PC-9 (cell line): ENCODE measurements at regions not wholly inside any gene's neighbourhood (a gene's known extent, or its start where the extent isn't known, plus 50 kb on each side); places are given as distances from the start of the nearest gene placed in this dataset.

Source experiments
- BruUV-seq: library from RNA; stranded (reverse); fragments of 400-500 nt; replicated peaks from 2 replicates; lab custom pipeline; 2021; lab: Mats Ljungman, UMichigan
- CTCF ChIA-PET: fragments of 300-600 bp; sonication (Branson Sonifier 250); formaldehyde crosslinking; loops from one replicate; lab custom pipeline; 2022; ENCODE audit warnings: antibody characterized with exemption; lab: Charles Lee
- POLR2A ChIA-PET: fragments of 300-600 bp; sonication (Branson Sonifier 250); formaldehyde crosslinking; loops from one replicate; lab custom pipeline; 2022; ENCODE audit warnings: antibody characterized with exemption; ENCODE audit not compliant: unreplicated experiment; lab: Charles Lee
- DNase-seq, 2 experiments: peaks; one replicate each; pipeline versions ENCODE4 v3.0.0 to v3.0.0-alpha.2; 2015 to 2022; ENCODE audit warnings: mixed read lengths in 1 of 2
- H2AFZ ChIP-seq: fragments of 200-600 bp; sonication (generic); 2 replicates; pipeline ENCODE4 v1.8.1; 2017; ENCODE audit warnings: antibody characterized with exemption
- H3F3A ChIP-seq: fragments of 200-600 bp; sonication (generic); 2 replicates; pipeline ENCODE4 v1.8.1; 2017; ENCODE audit warnings: antibody characterized with exemption, mild to moderate bottlenecking, low read depth; ENCODE audit not compliant: insufficient read depth
- H3K27ac ChIP-seq: fragments of 200-600 bp; sonication (generic); 2 replicates; pipeline ENCODE4 v1.6.1; 2016; ENCODE audit warnings: mixed run types
- H3K27me3 ChIP-seq: fragments of 200-600 bp; sonication (generic); 2 replicates; pipeline ENCODE4 v1.6.1; 2016; ENCODE audit warnings: low read depth, mixed run types; ENCODE audit not compliant: insufficient read depth
- H3K36me3 ChIP-seq: fragments of 200-600 bp; sonication (generic); 2 replicates; pipeline ENCODE4 v1.6.1; 2016; ENCODE audit warnings: low read depth, mixed run types
- H3K4me1 ChIP-seq: fragments of 200-600 bp; sonication (generic); replicated peaks from 2 replicates; pipeline ENCODE4 v1.6.1; 2016; ENCODE audit warnings: mixed run types; ENCODE audit not compliant: insufficient read depth
- H3K4me2 ChIP-seq: fragments of 200-600 bp; sonication (generic); 2 replicates; pipeline ENCODE4 v1.6.1; 2017; ENCODE audit warnings: mixed run types
- H3K4me3 ChIP-seq: fragments of 200-600 bp; sonication (generic); 2 replicates; pipeline ENCODE4 v1.6.1; 2016; ENCODE audit warnings: mixed run types
- H3K79me2 ChIP-seq: fragments of 200-600 bp; sonication (generic); 2 replicates; pipeline ENCODE4 v1.6.1; 2017; ENCODE audit warnings: low read depth, mixed run types
- H3K9me2 ChIP-seq: fragments of 200-600 bp; sonication (generic); 2 replicates; pipeline ENCODE4 v1.8.1; 2017; ENCODE audit warnings: mild to moderate bottlenecking; ENCODE audit not compliant: insufficient read depth
- H3K9me3 ChIP-seq: fragments of 200-600 bp; sonication (generic); 2 replicates; pipeline ENCODE4 v1.8.1; 2016; ENCODE audit warnings: low read depth; ENCODE audit not compliant: insufficient read depth
- H4K20me1 ChIP-seq: fragments of 200-600 bp; sonication (generic); 2 replicates; pipeline ENCODE4 v1.8.1; 2017; ENCODE audit not compliant: insufficient read depth
- CTCF ChIP-seq: fragments of 200-600 bp; sonication (generic); conservative IDR thresholded peaks from 2 replicates; pipeline ENCODE4 v1.6.1; 2017; ENCODE audit warnings: mixed run types, antibody characterized with exemption, mild to moderate bottlenecking, moderate library complexity
- EZH2 ChIP-seq: fragments of 200-600 bp; sonication (generic); IDR thresholded peaks from 2 replicates; pipeline ENCODE4 v1.8.0; 2017; ENCODE audit warnings: antibody characterized with exemption, low read depth
- intact Hi-C: fragments of 100-400 bp; cut with micrococcal nuclease; formaldehyde crosslinking; loops from one replicate; pipeline ENCODE4 v1.10.0; 2022; ENCODE audit not compliant: unreplicated experiment

- H3K36me3 ChIP-seq = no peaks in the 10 kb centered on the region
- no peaks in the 10 kb centered on the region for H4K20me1 ChIP-seq
- ChIA-PET CTCF (no interaction called here), POLR2A (no interaction called here)
- H3F3A ChIP-seq = no peaks in the 10 kb centered on the region
- DNase-seq = no peak
- H3K27ac ChIP-seq = no peak overlapping the region
- no peak for TF ChIP-seq CTCF
- no peak for TF ChIP-seq EZH2
- no peaks in the 10 kb centered on the region for H3K79me2 ChIP-seq
- no peak overlapping the region for H3K4me2 ChIP-seq
- H3K27me3 ChIP-seq = no peaks in the 10 kb centered on the region
- no peaks in the 10 kb centered on the region for H3K9me3 ChIP-seq
- no peaks in the 10 kb centered on the region for H3K4me1 ChIP-seq
- no peak overlapping the region for H2AFZ ChIP-seq
- intact Hi-C loops = no loop called here
- BruUV-seq = no TSS peak
- H3K9me2 ChIP-seq = no peaks in the 10 kb centered on the region
- no peak overlapping the region for H3K4me3 ChIP-seq
Measured at GRCh38 chr11:15483205-15483604, 368.5 kb downstream of the INSC start.

GRCh38 chr11:15484398-15484797, 369.7 kb downstream of the INSC start:
- no peak for TF ChIP-seq EZH2
- no peak for TF ChIP-seq CTCF
- CTCF ChIA-PET = no interaction called here

GRCh38 chr11:15485432-15485831, 370.7 kb downstream of the INSC start:
- no peaks in the 10 kb centered on the region for H3K9me2 ChIP-seq
- BruUV-seq = no TSS peak
- H3K79me2 ChIP-seq = no peaks in the 10 kb centered on the region
- no peaks in the 10 kb centered on the region for H3K27me3 ChIP-seq
- H3F3A ChIP-seq = no peaks in the 10 kb centered on the region
- no peak overlapping the region for H3K27ac ChIP-seq
- TF ChIP-seq EZH2 (no peak), CTCF (no peak)
- intact Hi-C loops = no loop called here
- H2AFZ ChIP-seq = no peak overlapping the region
- DNase-seq = no peak
- H3K9me3 ChIP-seq = no peaks in the 10 kb centered on the region
- H3K4me2 ChIP-seq = no peak overlapping the region
- H4K20me1 ChIP-seq = no peaks in the 10 kb centered on the region
- no peak overlapping the region for H3K4me3 ChIP-seq
- H3K36me3 ChIP-seq = no peaks in the 10 kb centered on the region
- POLR2A ChIA-PET = no interaction called here
- H3K4me1 ChIP-seq = no peaks in the 10 kb centered on the region
- CTCF ChIA-PET = no interaction called here

More at GRCh38 chr11:15484398-15484797, 369.7 kb downstream of the INSC start:
- DNase-seq = no peak
- H3K36me3 ChIP-seq = no peaks in the 10 kb centered on the region
- H3K79me2 ChIP-seq = no peaks in the 10 kb centered on the region
- no peaks in the 10 kb centered on the region for H3K9me3 ChIP-seq
- H3K4me1 ChIP-seq = no peaks in the 10 kb centered on the region
- H3K27ac ChIP-seq = no peak overlapping the region
- no peak overlapping the region for H2AFZ ChIP-seq
- no peaks in the 10 kb centered on the region for H3K27me3 ChIP-seq
- H4K20me1 ChIP-seq = no peaks in the 10 kb centered on the region
- intact Hi-C loops = no loop called here
- no peaks in the 10 kb centered on the region for H3K9me2 ChIP-seq
- H3K4me3 ChIP-seq = no peak overlapping the region
- no peak overlapping the region for H3K4me2 ChIP-seq
- BruUV-seq = no TSS peak
- H3F3A ChIP-seq = no peaks in the 10 kb centered on the region
- POLR2A ChIA-PET = no interaction called here
